Astrocyte (in vitro differentiated cells and primary cell): ENCODE measurements at regions not wholly inside any gene's neighbourhood (a gene's known extent, or its start where the extent isn't known, plus 50 kb on each side); places are given as distances from the start of the nearest gene placed in this dataset.
A peak's percentile ranks its signal among the peaks of the same experiment; 100 is the strongest.

Experiments used
- DNase-seq: peaks from one replicate; pipeline ENCODE4 v3.0.0-alpha.2; 2010; ENCODE audit warnings: low read depth
- FAIRE-seq: peaks from 2 replicates; lab custom pipeline; 2011; peaks lifted over from hg19 to GRCh38; lab: Jason Lieb, UNC
- H2AFZ ChIP-seq: 2 replicates; pipeline ENCODE4 v1.6.0; 2012; ENCODE audit warnings: low read depth, low read length, inconsistent platforms
- H3K27ac ChIP-seq: 2 replicates; pipeline ENCODE4 v1.5.1; 2011; ENCODE audit warnings: low read depth, low read length, inconsistent platforms
- H3K27me3 ChIP-seq: 2 replicates; pipeline ENCODE4 v1.6.0; 2011; ENCODE audit warnings: low read length, inconsistent platforms; ENCODE audit not compliant: insufficient read depth
- H3K36me3 ChIP-seq: 2 replicates; pipeline ENCODE4 v1.5.1; 2011; ENCODE audit warnings: low read length, inconsistent platforms; ENCODE audit not compliant: insufficient read depth
- H3K4me1 ChIP-seq: 2 replicates; pipeline ENCODE4 v1.5.1; 2011; ENCODE audit warnings: low read length, inconsistent platforms; ENCODE audit not compliant: insufficient read depth
- H3K4me2 ChIP-seq: 2 replicates; pipeline ENCODE4 v1.6.0; 2012; ENCODE audit warnings: low read length, inconsistent platforms
- H3K4me3 ChIP-seq: 2 replicates; pipeline ENCODE4 v1.5.1; 2011; ENCODE audit warnings: low read depth, mild to moderate bottlenecking, low read length, inconsistent platforms; ENCODE audit not compliant: insufficient read depth
- H3K79me2 ChIP-seq: 2 replicates; pipeline ENCODE4 v1.6.0; 2012; ENCODE audit warnings: mild to moderate bottlenecking, low read length, inconsistent platforms; ENCODE audit not compliant: insufficient read depth
- H3K9ac ChIP-seq: 2 replicates; pipeline ENCODE4 v1.6.0; 2012; ENCODE audit warnings: mild to moderate bottlenecking, low read length, inconsistent platforms
- H3K9me3 ChIP-seq: 2 replicates; pipeline ENCODE4 v1.5.1; 2012; ENCODE audit warnings: low read depth, mild to moderate bottlenecking, low read length, inconsistent platforms; ENCODE audit not compliant: insufficient read depth
- H4K20me1 ChIP-seq: 2 replicates; pipeline ENCODE4 v1.6.0; 2012; ENCODE audit warnings: low read length, inconsistent platforms; ENCODE audit not compliant: insufficient read depth
- H3K27ac Mint-ChIP-seq: one replicate; pipeline ENCODE4 v1.8.0; 2021; ENCODE audit warnings: mild to moderate bottlenecking, mixed read lengths; ENCODE audit not compliant: unreplicated experiment
- H3K27me3 Mint-ChIP-seq: one replicate; pipeline ENCODE4 v1.8.0; 2021; ENCODE audit warnings: low read depth, mixed read lengths; ENCODE audit not compliant: unreplicated experiment
- H3K36me3 Mint-ChIP-seq: one replicate; pipeline ENCODE4 v1.8.0; 2021; ENCODE audit warnings: low read depth, mixed read lengths; ENCODE audit not compliant: unreplicated experiment
- H3K4me1 Mint-ChIP-seq: one replicate; pipeline ENCODE4 v1.8.0; 2021; ENCODE audit warnings: low read depth, mixed read lengths; ENCODE audit not compliant: unreplicated experiment
- H3K4me3 Mint-ChIP-seq: one replicate; pipeline ENCODE4 v1.8.0; 2021; ENCODE audit warnings: mild to moderate bottlenecking, moderate library complexity, mixed read lengths; ENCODE audit not compliant: unreplicated experiment
- H3K9me3 Mint-ChIP-seq: one replicate; pipeline ENCODE4 v1.8.0; 2021; ENCODE audit warnings: mild to moderate bottlenecking, mixed read lengths; ENCODE audit not compliant: unreplicated experiment
- EZH2 ChIP-seq: IDR thresholded peaks from 2 replicates; pipeline ENCODE4 v1.6.1; 2012; ENCODE audit warnings: mild to moderate bottlenecking, low read length, inconsistent platforms; ENCODE audit not compliant: insufficient read depth
- TF ChIP-seq, protein P1 (sequence below): IDR thresholded peaks from 2 replicates; pipeline ENCODE4 v1.5.1; 2011; ENCODE audit warnings: low read depth, mild to moderate bottlenecking, inconsistent platforms, low read length, moderate library complexity; ENCODE audit not compliant: insufficient read depth

DNA sequence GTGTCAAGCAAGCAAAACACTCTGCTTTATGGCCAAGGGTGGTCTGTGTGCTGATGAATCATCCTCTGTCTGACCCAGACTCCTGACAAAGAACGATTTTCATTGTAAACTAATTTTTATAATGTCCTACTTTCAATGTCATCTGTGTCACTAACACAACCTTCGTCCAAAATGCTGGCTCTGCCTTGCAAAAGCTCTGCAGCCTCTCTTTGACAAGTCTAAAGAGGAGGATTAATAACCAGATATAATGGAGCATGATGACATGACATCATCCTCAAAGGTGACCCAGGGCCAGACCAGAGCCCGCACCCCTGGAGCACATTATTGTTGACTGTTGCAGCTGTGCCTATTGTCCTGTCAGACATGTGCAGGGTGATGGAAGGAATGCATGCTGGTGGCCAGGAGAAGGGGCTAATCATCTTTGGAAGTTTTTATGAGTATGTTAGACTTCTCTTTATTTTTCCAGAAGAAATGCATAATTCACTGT, 589.4 kb downstream of the NR2F1-AS1 start:
- Mint-ChIP-seq H3K9me3 (peaks cover 5% of the 10 kb centered on the region), H3K27ac (no peak overlapping the region), H3K4me3 (no peak overlapping the region), H3K27me3 (no peaks in the 10 kb centered on the region), H3K36me3 (no peaks in the 10 kb centered on the region), H3K4me1 (peaks cover 8% of the 10 kb centered on the region)
- Histone ChIP-seq H3K4me2 (peak overlapping the region; percentile 53), H3K9me3 (no peaks in the 10 kb centered on the region), H3K4me1 (peaks cover 12% of the 10 kb centered on the region), H3K36me3 (no peaks in the 10 kb centered on the region), H3K27me3 (no peaks in the 10 kb centered on the region), H4K20me1 (no peaks in the 10 kb centered on the region), H2AFZ (peak overlapping the region; percentile 19), H3K27ac (no peak overlapping the region), H3K4me3 (no peak overlapping the region), H3K9ac (no peak overlapping the region), H3K79me2 (no peaks in the 10 kb centered on the region)
- no peak for TF ChIP-seq EZH2
- TF ChIP-seq, protein P1, sequence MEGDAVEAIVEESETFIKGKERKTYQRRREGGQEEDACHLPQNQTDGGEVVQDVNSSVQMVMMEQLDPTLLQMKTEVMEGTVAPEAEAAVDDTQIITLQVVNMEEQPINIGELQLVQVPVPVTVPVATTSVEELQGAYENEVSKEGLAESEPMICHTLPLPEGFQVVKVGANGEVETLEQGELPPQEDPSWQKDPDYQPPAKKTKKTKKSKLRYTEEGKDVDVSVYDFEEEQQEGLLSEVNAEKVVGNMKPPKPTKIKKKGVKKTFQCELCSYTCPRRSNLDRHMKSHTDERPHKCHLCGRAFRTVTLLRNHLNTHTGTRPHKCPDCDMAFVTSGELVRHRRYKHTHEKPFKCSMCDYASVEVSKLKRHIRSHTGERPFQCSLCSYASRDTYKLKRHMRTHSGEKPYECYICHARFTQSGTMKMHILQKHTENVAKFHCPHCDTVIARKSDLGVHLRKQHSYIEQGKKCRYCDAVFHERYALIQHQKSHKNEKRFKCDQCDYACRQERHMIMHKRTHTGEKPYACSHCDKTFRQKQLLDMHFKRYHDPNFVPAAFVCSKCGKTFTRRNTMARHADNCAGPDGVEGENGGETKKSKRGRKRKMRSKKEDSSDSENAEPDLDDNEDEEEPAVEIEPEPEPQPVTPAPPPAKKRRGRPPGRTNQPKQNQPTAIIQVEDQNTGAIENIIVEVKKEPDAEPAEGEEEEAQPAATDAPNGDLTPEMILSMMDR = no peak
- FAIRE-seq (no peak), DNase-seq (peak; percentile 36)

DNA sequence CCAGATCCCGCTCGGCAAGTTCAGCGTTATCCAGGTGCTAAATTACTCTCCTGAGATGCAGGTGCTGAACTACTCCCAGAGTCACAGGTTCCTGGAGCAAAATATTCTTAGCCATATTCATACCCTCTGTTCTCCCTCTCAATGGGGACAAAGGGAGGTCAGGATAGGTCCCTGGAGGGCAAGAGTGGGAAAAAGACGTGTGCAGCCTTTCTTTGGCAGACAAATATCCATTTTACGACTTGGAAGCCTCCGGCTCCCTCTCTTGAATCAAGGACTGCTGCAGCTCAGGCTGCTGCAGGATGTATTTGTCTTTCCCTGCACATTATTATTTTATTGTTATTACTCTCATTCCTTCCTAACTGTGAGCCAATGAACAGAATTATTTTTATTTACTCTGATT, 590.2 kb downstream of the NR2F1-AS1 start:
- no peaks in the 10 kb centered on the region for H3K79me2 ChIP-seq
- no peaks in the 10 kb centered on the region for H3K36me3 Mint-ChIP-seq
- H3K27ac Mint-ChIP-seq = no peak overlapping the region
- H3K9me3 ChIP-seq = no peaks in the 10 kb centered on the region
- no peaks in the 10 kb centered on the region for H3K27me3 Mint-ChIP-seq
- DNase-seq (no peak), FAIRE-seq (no peak)
- no peak overlapping the region for H3K9ac ChIP-seq
- no peak overlapping the region for H3K27ac ChIP-seq
- no peaks in the 10 kb centered on the region for H3K36me3 ChIP-seq
- H3K4me2 ChIP-seq = no peak overlapping the region
- H2AFZ ChIP-seq = no peak overlapping the region
- TF ChIP-seq, protein P1 = no peak
- TF ChIP-seq EZH2 = no peak
- H3K4me1 ChIP-seq = peaks cover 12% of the 10 kb centered on the region
- H3K4me1 Mint-ChIP-seq = peaks cover 8% of the 10 kb centered on the region
- H3K27me3 ChIP-seq = no peaks in the 10 kb centered on the region
- H3K4me3 ChIP-seq = no peak overlapping the region
- H3K9me3 Mint-ChIP-seq = peaks cover 5% of the 10 kb centered on the region
- H4K20me1 ChIP-seq = no peaks in the 10 kb centered on the region
- no peak overlapping the region for H3K4me3 Mint-ChIP-seq

DNA sequence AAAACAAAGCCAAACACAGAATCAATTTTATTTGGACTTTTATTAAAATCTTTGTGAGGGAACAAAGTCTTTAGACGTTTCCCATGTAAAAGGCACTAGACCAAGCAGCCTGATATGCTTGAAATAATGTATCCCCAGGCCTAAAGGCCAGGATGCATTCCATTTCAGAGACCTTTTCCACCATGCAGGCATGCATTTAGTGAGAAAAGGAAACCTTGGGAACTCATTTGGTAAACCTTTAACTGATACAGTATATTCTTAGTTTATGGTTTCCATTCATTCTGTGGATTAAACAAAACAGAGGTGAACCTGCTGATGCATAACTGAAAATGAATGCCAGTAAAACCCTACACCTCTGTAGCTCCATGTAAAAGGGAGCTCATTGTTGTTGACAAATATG, 600.0 kb downstream of the NR2F1-AS1 start:
- H3K4me2 ChIP-seq = no peak overlapping the region
- no peak overlapping the region for H3K4me3 ChIP-seq
- H3K27ac ChIP-seq = no peak overlapping the region
- H3K4me1 ChIP-seq = no peaks in the 10 kb centered on the region
- DNase-seq (no peak), FAIRE-seq (no peak)
- no peaks in the 10 kb centered on the region for H3K27me3 ChIP-seq
- H3K9ac ChIP-seq = no peak overlapping the region
- H3K36me3 ChIP-seq = no peaks in the 10 kb centered on the region
- no peak overlapping the region for H3K4me3 Mint-ChIP-seq
- no peaks in the 10 kb centered on the region for H4K20me1 ChIP-seq
- H3K27ac Mint-ChIP-seq = no peak overlapping the region
- H3K36me3 Mint-ChIP-seq = no peaks in the 10 kb centered on the region
- no peaks in the 10 kb centered on the region for H3K27me3 Mint-ChIP-seq
- no peak overlapping the region for H2AFZ ChIP-seq
- H3K79me2 ChIP-seq = no peaks in the 10 kb centered on the region
- TF ChIP-seq EZH2 = no peak
- TF ChIP-seq, protein P1 = no peak
- H3K9me3 Mint-ChIP-seq = no peaks in the 10 kb centered on the region
- no peaks in the 10 kb centered on the region for H3K9me3 ChIP-seq
- no peaks in the 10 kb centered on the region for H3K4me1 Mint-ChIP-seq
